Vagina (tissue), 2 donors: ENCODE measurements at regions not wholly inside any gene's neighbourhood (a gene's known extent, or its start where the extent isn't known, plus 50 kb on each side); places are given as distances from the start of the nearest gene placed in this dataset.

Source experiments
- CTCF ChIP-seq, 3 experiments: fragments of 450-650 bp in 2 of 3; fragments of 200-600 bp in 1 of 3; sonication (generic) in 1 of 3; IDR thresholded peaks; one replicate each; pipeline ENCODE4 v1.5.1; 2017 to 2019; ENCODE audit warnings: antibody characterized with exemption in 3 of 3, mild to moderate bottlenecking in 2 of 3, moderate library complexity in 2 of 3
- POLR2AphosphoS5 ChIP-seq, 2 donors: sonication (generic); formaldehyde crosslinking; IDR thresholded peaks; one replicate each; pipeline ENCODE4 v1.9.0; 2017; ENCODE audit warnings: antibody characterized with exemption in 2 of 2, mild to moderate bottlenecking in 2 of 2, low read depth in 1 of 2; ENCODE audit not compliant: insufficient read depth in 1 of 2

GRCh38 chr15:87793725-87794124 is 462.8 kb downstream of the NTRK3 start:
- TF ChIP-seq CTCF (IDR thresholded peaks at IDR 0.05) (no peak), POLR2AphosphoS5 (IDR thresholded peaks at IDR 0.05; ENCODE audit: insufficient read depth in 1 of 2, low read depth in 1 of 2) (no peak)
